ENCODE measurements at regions not wholly inside any gene's neighbourhood (a gene's known extent, or its start where the extent isn't known, plus 50 kb on each side); places are given as distances from the start of the nearest gene placed in this dataset.

DNA sequence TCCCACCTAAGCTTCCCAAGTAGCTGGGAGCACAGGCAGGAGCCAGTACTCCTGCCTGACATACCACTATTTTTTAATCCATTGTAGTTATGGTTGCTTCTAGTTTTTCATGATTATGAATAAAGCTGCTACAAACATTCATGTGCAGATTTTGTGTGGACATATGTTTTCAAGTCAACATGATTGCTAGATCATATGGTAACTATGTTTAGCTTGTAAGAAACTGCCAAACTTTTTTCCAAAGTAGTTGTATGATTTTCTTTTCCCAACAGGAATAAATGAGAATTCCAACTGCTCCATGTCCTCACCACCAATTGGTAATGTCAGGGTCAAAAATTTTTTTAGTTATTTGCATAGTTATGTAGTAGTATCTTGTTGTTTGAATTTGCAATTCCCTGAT lies 136.8 kb upstream of the THRB start:
- in situ Hi-C loops (cut with HindIII; ENCODE audit: low pct_unique_long_range_greater_than_20kb, low sequenced_read_pairs), result no loop called here
- TF ChIP-seq JUND (IDR thresholded peaks at IDR 0.05; ENCODE audit: low read depth), result no peak
- DNase-seq (ENCODE audit: low read depth in 1 of 2, low spot score in 1 of 2), result no peak

DNA sequence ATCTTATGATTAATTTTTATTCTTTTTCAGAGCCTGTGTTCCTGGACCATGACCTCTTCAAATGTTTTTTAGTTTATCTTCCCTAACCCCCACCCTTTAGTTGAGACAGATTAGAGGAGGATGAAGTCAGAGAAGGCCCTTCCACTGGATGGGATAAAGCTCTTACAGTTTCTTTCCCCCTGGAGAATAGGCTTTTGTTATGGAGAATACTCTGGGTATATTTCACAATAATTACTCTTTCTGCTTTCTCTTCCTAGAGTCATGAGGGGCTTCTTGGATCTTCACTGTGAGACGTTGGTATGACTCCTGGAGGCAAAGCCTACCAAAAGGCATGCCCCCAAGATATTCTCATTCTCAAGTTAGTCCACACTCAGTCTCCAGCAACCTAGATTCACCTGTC lies 144.4 kb upstream of the THRB start:
- no peak for DNase-seq (ENCODE audit: low read depth in 1 of 2, low spot score in 1 of 2)
- in situ Hi-C loops (cut with HindIII; ENCODE audit: low pct_unique_long_range_greater_than_20kb, low sequenced_read_pairs), result no loop called here
- no peak for TF ChIP-seq JUND (IDR thresholded peaks at IDR 0.05; ENCODE audit: low read depth)

DNA sequence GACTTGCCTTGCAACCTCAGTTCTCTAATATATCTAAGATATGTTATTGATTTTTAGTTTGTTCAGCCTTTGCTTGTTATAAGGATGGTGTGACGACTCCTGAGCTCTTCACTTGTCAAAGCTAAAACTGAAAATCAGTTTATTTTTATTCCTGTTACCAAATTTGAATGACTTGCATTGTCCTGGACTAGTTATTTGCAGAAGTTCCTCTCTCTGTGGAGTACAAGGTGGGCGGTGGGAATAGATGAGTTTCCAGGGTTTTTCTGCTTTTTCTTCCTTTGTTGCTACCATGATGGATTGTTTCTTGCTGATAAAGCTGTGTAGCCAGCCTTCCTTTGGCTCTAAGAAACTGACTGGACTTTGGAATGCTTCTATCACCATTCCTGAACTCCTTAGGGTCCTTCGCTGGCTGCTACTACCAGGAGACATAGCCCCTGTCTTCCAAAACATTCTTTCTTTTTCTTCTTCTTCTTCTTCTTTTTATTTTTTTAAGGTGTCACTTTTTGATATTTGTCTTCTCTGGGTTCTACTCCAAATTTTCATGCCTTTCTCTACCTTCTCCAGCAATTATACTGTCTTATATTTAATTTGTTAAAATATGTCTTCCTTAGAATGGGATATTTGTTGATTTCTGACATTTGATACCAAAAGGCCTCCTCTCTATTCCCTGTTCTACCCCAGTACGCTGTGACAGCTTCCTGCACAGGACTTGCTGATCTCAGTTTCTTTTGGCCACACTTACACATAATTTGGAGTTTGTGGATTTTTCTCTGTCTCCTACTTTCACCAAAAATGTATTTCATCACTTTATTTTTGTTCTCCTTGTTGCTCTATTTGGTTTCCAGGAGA lies 145.1 kb upstream of the THRB start:
- TF ChIP-seq JUND (IDR thresholded peaks at IDR 0.05; ENCODE audit: low read depth), result no peak
- no peak for DNase-seq (ENCODE audit: low read depth in 1 of 2, low spot score in 1 of 2)
- in situ Hi-C loops (cut with HindIII; ENCODE audit: low pct_unique_long_range_greater_than_20kb, low sequenced_read_pairs), result no loop called here

DNA sequence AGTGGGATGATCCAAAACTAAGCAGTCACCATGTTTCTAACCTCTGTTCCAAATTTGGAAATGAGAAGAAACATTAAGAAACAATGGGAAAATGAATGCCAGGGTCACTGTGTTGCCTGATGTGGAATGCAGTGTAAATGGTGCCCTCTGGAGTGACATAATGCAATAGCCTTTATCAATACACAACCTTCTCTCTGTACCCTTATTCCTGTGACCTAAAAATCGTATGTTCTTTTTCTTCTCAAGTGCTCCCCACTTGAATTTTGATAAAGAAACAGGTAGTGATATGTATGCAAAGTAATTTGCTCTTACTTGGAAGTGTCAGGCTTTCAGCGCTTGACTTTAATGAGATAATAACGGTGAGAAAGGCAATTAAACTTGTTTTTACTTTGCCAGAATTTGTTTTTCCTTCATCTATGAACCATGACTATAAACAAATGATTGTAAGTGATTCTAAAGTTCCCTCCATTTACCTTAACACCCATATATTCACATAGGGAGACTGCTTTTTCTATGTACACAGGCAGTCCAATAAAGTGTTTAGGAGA lies 145.8 kb upstream of the THRB start:
- DNase-seq (ENCODE audit: low read depth in 1 of 2, low spot score in 1 of 2), result peak; percentile 19 to 61
- TF ChIP-seq JUND (IDR thresholded peaks at IDR 0.05; ENCODE audit: low read depth), result no peak
- in situ Hi-C loops (cut with HindIII; ENCODE audit: low pct_unique_long_range_greater_than_20kb, low sequenced_read_pairs), result no loop called here

DNA sequence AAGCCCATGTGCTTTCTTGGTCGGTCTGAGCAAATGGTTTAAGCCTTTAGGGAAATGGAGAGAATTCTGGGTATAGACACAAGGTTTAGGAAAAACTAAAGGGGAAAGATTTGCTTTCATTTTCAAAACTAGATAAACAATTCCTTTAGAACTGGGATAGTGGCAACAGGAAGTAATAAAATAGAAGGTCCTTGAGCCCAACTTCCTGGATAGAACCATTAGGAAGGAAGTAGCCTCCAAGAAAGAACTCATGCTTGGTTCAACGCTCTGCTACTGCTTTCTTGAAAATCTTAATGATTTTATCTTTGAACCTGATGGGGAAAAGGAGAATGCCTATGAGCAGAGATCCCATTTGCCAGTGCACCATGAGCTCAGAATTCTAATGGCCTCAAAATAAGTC lies 147.0 kb upstream of the THRB start:
- in situ Hi-C loops (cut with HindIII; ENCODE audit: low pct_unique_long_range_greater_than_20kb, low sequenced_read_pairs), result no loop called here
- no peak for TF ChIP-seq JUND (IDR thresholded peaks at IDR 0.05; ENCODE audit: low read depth)
- DNase-seq (ENCODE audit: low read depth in 1 of 2, low spot score in 1 of 2), result no peak

DNA sequence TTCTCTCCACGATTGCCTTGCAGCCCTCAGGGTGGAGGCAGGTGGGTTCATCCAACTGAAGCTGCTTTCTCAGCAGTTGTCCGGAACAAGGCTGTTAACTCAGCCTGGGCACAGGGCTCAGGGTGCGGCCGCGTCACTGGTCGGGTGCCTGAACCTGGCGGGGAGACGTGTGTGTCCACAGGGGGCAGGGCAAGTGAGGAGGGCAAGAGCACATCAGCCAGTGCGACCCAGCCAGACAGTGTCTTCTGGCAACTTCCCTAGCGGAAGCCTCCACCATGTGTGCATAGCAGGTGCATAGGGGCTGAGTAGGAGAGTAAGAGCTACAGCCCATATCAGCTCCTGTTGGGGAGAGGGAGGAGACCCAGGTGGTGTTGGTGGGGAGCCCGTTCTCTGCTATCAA lies 150.4 kb upstream of the THRB start:
- no peak for DNase-seq (ENCODE audit: low read depth in 1 of 2, low spot score in 1 of 2)
- in situ Hi-C loops (cut with HindIII; ENCODE audit: low pct_unique_long_range_greater_than_20kb, low sequenced_read_pairs), result no loop called here
- TF ChIP-seq JUND (IDR thresholded peaks at IDR 0.05; ENCODE audit: low read depth), result no peak

DNA sequence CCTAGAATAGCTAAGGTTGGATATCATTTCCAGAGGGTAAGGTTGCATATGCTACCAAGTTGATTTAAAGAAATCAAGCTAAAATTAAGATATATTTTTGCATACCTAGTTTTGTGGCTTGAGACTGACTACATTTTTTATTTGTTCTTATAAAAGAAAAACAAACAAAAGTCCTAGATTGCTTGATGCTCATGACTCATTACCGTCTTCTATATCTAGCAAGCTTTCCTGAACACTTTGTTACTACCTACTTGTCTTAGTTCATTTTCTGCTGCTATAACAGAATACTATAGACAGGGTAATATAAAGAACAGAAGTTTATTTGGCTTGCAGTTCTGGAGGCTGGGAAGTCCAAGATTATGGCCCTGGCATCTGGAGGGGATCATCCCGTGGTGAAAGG lies 152.1 kb upstream of the THRB start:
- no peak for DNase-seq (ENCODE audit: low read depth in 1 of 2, low spot score in 1 of 2)
- in situ Hi-C loops (cut with HindIII; ENCODE audit: low pct_unique_long_range_greater_than_20kb, low sequenced_read_pairs), result no loop called here
- TF ChIP-seq JUND (IDR thresholded peaks at IDR 0.05; ENCODE audit: low read depth), result no peak

DNA sequence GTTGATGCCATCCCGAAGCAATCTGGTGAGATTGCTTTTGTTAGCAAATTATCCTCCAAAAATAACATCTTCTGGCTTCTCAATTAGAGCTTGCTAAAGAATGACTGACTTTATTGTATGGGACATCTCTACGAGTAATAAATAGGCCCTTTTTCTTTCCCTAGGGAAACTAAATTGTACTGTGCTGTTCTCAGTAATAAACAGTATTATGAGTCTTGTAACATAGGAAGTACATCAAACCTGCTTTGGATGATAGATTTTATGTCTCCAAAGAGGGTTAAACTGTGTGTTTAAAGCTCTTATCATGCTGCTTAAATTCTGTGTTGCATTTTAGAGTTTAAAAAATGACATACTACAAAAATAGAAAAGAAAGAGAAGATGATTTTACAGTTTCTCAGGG lies 153.4 kb upstream of the THRB start:
- in situ Hi-C loops (cut with HindIII; ENCODE audit: low pct_unique_long_range_greater_than_20kb, low sequenced_read_pairs), result no loop called here
- DNase-seq (ENCODE audit: low read depth in 1 of 2, low spot score in 1 of 2), result no peak
- no peak for TF ChIP-seq JUND (IDR thresholded peaks at IDR 0.05; ENCODE audit: low read depth)

DNA sequence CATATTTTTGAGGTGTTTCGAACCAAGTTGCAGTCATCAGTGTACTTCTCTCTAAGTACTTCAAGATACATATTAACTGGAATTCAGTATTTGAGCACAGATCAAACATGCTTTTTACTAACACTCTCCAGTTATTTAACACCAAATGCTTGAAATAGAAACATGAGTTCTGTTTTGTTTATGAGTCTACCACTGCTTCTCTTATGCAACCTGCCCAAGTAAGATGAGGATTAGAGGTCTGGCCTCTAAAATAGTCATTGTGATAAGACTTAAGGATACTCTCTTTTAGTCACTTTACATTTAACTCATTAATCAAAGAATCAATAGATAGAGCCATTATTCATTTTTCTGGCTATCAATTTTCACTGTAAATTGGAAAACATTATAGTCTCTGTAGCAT lies 156.2 kb upstream of the THRB start:
- in situ Hi-C loops (cut with HindIII; ENCODE audit: low pct_unique_long_range_greater_than_20kb, low sequenced_read_pairs), result no loop called here
- no peak for TF ChIP-seq JUND (IDR thresholded peaks at IDR 0.05; ENCODE audit: low read depth)
- no peak for DNase-seq (ENCODE audit: low read depth in 1 of 2, low spot score in 1 of 2)

DNA sequence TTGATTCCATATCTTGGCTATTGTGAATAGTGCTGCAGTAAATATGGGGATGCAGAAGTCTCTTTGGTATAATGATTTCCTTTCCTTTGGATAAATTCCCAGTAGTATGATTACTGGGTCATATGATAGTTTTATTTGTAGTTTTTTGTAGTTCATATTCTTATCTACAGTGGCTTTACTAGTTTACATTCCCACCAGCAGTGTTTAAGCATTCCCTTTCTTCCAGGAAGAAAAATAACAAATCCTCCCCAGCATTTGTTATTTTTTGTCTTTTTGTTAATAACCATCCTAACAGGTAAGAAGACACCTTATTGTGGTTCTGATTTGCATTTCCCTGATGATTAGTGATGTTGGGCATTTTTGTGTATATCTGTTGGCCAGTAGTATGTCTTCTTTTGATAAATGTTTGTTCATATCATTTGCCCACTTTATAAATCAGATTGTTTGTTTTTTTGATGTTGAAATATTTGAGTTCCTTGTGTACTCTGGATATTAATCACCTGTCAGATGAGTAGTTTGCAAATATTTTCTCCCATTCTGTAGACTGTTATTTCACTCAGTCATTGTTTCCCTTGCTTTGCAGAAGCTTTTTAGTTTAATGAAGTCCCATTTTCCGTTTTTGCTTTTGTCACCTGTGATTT lies 163.3 kb upstream of the THRB start:
- no peak for DNase-seq (ENCODE audit: low read depth in 1 of 2, low spot score in 1 of 2)
- TF ChIP-seq JUND (IDR thresholded peaks at IDR 0.05; ENCODE audit: low read depth), result no peak
- in situ Hi-C loops (cut with HindIII; ENCODE audit: low pct_unique_long_range_greater_than_20kb, low sequenced_read_pairs), result no loop called here

DNA sequence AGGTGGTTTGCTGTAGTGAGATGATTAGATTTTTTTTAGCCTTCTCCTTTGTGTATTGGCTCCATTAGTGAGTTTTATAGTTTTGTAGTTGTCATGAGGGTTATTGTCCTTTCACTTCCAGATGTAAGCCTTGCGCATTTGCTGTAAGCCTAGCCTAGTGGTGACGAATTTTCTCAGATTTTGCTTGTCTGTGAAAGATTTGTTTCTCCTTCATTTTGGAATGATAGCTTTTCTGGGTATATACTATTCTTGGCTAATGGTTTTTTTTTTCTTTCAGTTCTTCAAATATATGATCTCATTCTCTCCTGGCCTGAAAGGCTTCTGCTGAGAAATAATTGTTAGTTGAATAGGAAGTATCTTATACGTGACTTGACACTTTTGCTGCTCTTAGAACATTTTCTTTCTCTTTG lies 166.5 kb upstream of the THRB start:
- TF ChIP-seq JUND (IDR thresholded peaks at IDR 0.05; ENCODE audit: low read depth), result no peak
- DNase-seq (ENCODE audit: low read depth in 1 of 2, low spot score in 1 of 2), result no peak
- in situ Hi-C loops (cut with HindIII; ENCODE audit: low pct_unique_long_range_greater_than_20kb, low sequenced_read_pairs), result no loop called here

DNA sequence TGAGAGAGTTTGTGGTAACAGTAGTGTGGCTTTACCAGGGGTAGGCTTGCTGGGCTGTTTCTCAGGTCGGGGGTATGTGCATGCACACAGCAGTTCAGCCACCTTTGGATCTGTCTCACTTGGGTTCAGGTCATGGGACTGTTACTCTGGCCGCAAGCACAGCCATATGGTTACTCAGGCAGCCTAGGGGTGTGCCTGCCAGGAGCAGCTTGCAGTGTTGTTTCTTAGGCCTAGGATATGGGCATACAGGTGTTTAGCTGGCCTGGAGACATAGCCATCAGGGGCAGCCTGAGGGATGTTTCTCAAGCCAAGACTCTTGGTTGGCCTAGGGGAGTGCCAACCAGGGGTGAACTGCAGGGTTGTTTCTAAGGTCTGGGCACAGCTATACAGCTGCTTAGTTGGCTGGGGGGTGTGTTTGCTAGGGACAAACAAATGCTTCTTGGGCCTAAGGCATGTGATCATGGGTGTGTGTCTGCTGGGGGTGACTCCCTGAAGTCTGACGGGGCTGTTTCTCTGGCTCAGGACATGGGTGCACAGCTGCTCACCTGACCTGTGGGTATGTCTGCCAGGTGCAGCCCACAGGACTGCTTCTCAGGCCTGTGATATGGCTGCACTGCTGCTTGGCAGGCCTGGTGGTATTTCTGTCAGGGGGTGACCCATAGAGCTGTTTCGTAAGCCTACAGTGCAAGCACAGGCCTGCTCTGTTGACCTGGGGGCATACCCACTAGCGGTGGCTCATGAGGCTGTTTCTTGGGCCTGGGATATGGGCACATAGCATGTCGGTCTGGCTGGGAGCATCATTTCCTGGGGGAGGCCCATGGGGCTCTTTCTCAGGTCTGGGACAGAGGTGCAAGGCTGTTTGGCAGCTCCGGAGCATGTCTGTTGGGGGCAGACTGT lies 168.0 kb upstream of the THRB start:
- no peak for TF ChIP-seq JUND (IDR thresholded peaks at IDR 0.05; ENCODE audit: low read depth)
- DNase-seq (ENCODE audit: low read depth in 1 of 2, low spot score in 1 of 2), result no peak
- in situ Hi-C loops (cut with HindIII; ENCODE audit: low pct_unique_long_range_greater_than_20kb, low sequenced_read_pairs), result no loop called here

Measured in T47D (cell line).